ENCODE measurements at regions not wholly inside any gene's neighbourhood (a gene's known extent, or its start where the extent isn't known, plus 50 kb on each side); places are given as distances from the start of the nearest gene placed in this dataset.
"Not testable (repeated sequence)": the region's sequence is repeated elsewhere in the genome, so short reads cannot be mapped to it uniquely, and the experiment has no call there.

DNA sequence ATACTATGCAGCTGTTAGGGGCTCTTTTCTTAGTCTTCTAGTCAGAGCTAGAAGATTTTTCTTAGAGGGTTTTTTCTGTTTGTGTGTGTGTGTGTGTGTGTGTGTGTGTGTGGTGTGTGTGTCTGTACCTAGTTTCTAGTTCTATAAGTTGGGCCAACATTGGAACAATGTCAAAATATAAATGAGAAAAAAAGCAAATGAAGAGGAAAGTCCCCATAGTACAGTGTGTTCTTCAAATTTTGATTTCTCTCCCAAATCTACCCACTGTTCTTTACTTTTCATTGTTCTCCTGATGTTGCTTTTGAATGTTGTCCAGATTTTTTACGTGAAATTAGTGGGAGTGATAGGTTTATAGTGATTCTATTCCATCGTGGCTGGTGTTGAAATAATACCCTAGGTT, 2153.4 kb upstream of the RAG2 start:
- intact Hi-C loops (cut with DNase I; ENCODE audit: low total_unique reads) = no loop called here
- Histone ChIP-seq H3K9me3 (no peaks in the 10 kb centered on the region), H3K36me3 (no peaks in the 10 kb centered on the region), H3K27me3 (no peaks in the 10 kb centered on the region), H3K27ac (no peak overlapping the region), H3K4me3 (no peak overlapping the region), H3K4me1 (no peaks in the 10 kb centered on the region)
- DNase-seq = no peak
- TF ChIP-seq POLR2A (IDR thresholded peaks at IDR 0.05) = no peak
- TF ChIP-seq, protein P1, sequence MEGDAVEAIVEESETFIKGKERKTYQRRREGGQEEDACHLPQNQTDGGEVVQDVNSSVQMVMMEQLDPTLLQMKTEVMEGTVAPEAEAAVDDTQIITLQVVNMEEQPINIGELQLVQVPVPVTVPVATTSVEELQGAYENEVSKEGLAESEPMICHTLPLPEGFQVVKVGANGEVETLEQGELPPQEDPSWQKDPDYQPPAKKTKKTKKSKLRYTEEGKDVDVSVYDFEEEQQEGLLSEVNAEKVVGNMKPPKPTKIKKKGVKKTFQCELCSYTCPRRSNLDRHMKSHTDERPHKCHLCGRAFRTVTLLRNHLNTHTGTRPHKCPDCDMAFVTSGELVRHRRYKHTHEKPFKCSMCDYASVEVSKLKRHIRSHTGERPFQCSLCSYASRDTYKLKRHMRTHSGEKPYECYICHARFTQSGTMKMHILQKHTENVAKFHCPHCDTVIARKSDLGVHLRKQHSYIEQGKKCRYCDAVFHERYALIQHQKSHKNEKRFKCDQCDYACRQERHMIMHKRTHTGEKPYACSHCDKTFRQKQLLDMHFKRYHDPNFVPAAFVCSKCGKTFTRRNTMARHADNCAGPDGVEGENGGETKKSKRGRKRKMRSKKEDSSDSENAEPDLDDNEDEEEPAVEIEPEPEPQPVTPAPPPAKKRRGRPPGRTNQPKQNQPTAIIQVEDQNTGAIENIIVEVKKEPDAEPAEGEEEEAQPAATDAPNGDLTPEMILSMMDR (IDR thresholded peaks at IDR 0.05) = no peak

- intact Hi-C loops (cut with DNase I; ENCODE audit: low total_unique reads); DNase-seq; H3K9me3 ChIP-seq; H3K4me3 ChIP-seq; H3K4me1 ChIP-seq; H3K36me3 ChIP-seq; H3K27me3 ChIP-seq; H3K27ac ChIP-seq: not testable (repeated sequence)
Observed at GRCh38 chr11:38746516-38746915, 2148.5 kb upstream of the RAG2 start.

DNA sequence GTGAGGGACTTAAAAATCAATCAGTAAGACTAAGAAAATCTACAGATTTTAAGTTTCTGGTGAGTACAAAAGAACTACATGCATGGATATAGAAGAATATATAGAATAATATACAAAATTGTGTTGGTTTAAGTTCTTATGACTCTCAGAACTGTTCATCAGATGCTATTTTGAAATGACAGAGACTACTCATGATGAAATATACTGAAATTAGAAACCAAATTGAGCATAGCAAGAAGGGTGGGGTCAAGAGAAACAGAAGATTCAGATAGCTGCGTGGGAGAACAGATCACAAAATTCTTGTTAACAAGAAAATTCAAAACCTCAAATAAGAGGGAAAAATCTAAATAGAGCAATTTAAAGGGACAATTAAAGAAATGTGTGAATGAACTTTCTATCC, 2125.3 kb upstream of the RAG2 start:
- no peaks in the 10 kb centered on the region for H3K27me3 ChIP-seq

DNA sequence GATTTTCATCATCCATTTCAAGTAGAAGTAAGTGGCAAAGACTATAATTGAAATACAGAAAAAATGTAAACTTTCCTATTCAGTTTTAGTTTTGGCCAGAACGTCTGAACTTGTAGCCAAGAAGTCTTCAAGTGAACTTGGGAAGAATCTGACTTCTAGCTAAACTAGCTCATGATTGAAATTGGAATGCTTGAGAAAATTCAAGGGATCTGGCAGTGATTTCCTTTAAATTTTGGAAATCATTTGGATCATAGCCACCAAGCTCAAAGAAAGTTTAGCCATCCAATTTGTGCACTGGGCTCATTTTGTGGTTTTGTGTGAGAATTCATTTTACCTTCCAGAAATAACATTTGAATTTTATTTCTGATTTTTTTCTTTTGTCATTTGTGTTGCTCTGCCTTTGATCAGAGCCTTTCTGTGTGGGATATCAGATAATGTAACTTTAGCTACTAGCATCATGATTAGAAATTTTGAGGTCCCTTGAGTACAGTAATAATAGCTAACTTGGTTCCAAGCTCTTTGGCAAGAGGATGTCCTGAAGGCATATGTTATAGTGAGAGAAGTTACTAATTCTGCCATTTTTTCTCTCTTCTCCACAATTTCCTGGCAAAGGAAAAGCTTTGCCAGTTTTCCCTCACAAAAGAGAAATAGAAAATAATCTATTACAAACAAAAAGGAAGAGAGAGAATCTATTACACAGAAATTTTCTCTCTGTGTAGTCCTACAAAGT, 2123.7 kb upstream of the RAG2 start:
- Histone ChIP-seq H3K27ac (no peak overlapping the region), H3K4me1 (no peaks in the 10 kb centered on the region), H3K36me3 (no peaks in the 10 kb centered on the region), H3K4me3 (no peak overlapping the region), H3K9me3 (no peaks in the 10 kb centered on the region), H3K27me3 (no peaks in the 10 kb centered on the region)
- no peak for TF ChIP-seq POLR2A (IDR thresholded peaks at IDR 0.05)
- TF ChIP-seq, protein P1 (IDR thresholded peaks at IDR 0.05) = no peak
- no peak for DNase-seq
- intact Hi-C loops (cut with DNase I; ENCODE audit: low total_unique reads) = no loop called here

More for the DNA sequence above, 2125.3 kb upstream of the RAG2 start:
- no peak overlapping the region for H3K27ac ChIP-seq
- H3K4me3 ChIP-seq = no peak overlapping the region
- H3K36me3 ChIP-seq = no peaks in the 10 kb centered on the region
- intact Hi-C loops (cut with DNase I; ENCODE audit: low total_unique reads) = no loop called here
- no peak for TF ChIP-seq POLR2A (IDR thresholded peaks at IDR 0.05)
- TF ChIP-seq, protein P1 (IDR thresholded peaks at IDR 0.05) = no peak
- H3K9me3 ChIP-seq = no peaks in the 10 kb centered on the region
- no peaks in the 10 kb centered on the region for H3K4me1 ChIP-seq
- DNase-seq = no peak

- intact Hi-C loops (cut with DNase I; ENCODE audit: low total_unique reads) = no loop called here
- no peak for DNase-seq
- Histone ChIP-seq H3K36me3 (no peaks in the 10 kb centered on the region), H3K9me3 (no peaks in the 10 kb centered on the region), H3K4me3 (no peak overlapping the region), H3K4me1 (no peaks in the 10 kb centered on the region), H3K27ac (no peak overlapping the region), H3K27me3 (no peaks in the 10 kb centered on the region)
- TF ChIP-seq, protein P1 (IDR thresholded peaks at IDR 0.05) = no peak
- TF ChIP-seq POLR2A (IDR thresholded peaks at IDR 0.05) = no peak
Observed at GRCh38 chr11:38718659-38719058, 2120.6 kb upstream of the RAG2 start.

DNA sequence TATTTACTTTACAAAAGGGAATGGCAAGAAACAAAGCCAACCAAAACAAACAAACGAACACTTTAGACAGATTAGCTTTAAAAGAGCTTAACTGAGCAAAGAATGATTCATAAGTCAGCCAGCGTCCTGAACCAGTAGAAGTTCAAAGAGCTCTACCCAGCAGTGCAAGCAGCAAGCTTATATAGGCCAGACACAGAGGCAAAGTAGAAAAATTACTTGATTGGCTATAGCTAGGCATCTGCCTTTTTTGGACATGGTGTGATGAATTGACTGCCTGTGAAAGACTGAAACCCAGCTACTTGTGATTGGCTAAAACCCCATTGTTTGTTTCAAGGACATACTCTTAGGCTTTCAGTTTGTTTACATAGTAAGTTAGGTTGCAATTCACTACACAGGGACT, 2120.0 kb upstream of the RAG2 start:
- intact Hi-C loops (cut with DNase I; ENCODE audit: low total_unique reads) = no loop called here
- Histone ChIP-seq H3K36me3 (no peaks in the 10 kb centered on the region), H3K4me3 (no peak overlapping the region), H3K27ac (no peak overlapping the region), H3K4me1 (no peaks in the 10 kb centered on the region), H3K27me3 (no peaks in the 10 kb centered on the region), H3K9me3 (no peaks in the 10 kb centered on the region)
- DNase-seq = no peak
- TF ChIP-seq POLR2A (IDR thresholded peaks at IDR 0.05) = no peak
- TF ChIP-seq, protein P1 (IDR thresholded peaks at IDR 0.05) = no peak

Measured in uterus (tissue), 3 donors.